NT2/D1 (cell line): ENCODE measurements at regions not wholly inside any gene's neighbourhood (a gene's known extent, or its start where the extent isn't known, plus 50 kb on each side); places are given as distances from the start of the nearest gene placed in this dataset.

Experiments
- DNase-seq: peaks from one replicate; pipeline ENCODE4 v3.0.0-alpha.2; 2011; ENCODE audit warnings: low read depth, low spot score
- H3K27me3 ChIP-seq: 2 replicates; pipeline ENCODE4 v1.6.0; 2011; ENCODE audit warnings: mild to moderate bottlenecking; ENCODE audit not compliant: insufficient read length, insufficient read depth
- H3K36me3 ChIP-seq: 2 replicates; pipeline ENCODE4 v1.6.1; 2011; ENCODE audit warnings: mild to moderate bottlenecking, low read length, mixed read lengths; ENCODE audit not compliant: insufficient read depth, insufficient read length
- H3K4me1 ChIP-seq: 2 replicates; pipeline ENCODE4 v1.5.1; 2011; ENCODE audit not compliant: insufficient read depth, insufficient read length
- H3K4me3 ChIP-seq: 2 replicates; pipeline ENCODE4 v1.5.1; 2011; ENCODE audit warnings: low read depth; ENCODE audit not compliant: insufficient read length
- H3K9ac ChIP-seq: 2 replicates; pipeline ENCODE4 v1.6.0; 2011; ENCODE audit warnings: low read depth; ENCODE audit not compliant: insufficient read length
- H3K9me3 ChIP-seq: 2 replicates; pipeline ENCODE4 v1.5.1; 2011; ENCODE audit warnings: mild to moderate bottlenecking, low read length; ENCODE audit not compliant: insufficient read depth
- SUZ12 ChIP-seq: IDR thresholded peaks from 2 replicates; pipeline ENCODE4 v1.6.1; 2011; ENCODE audit not compliant: insufficient read length, insufficient read depth; ENCODE audit errors: extremely low read depth
- YY1 ChIP-seq: IDR thresholded peaks from 2 replicates; pipeline ENCODE4 v1.6.1; 2011; ENCODE audit not compliant: insufficient read length, insufficient read depth
- ZNF274 ChIP-seq: IDR thresholded peaks from 2 replicates; pipeline ENCODE4 v1.6.1; 2011; ENCODE audit warnings: mild to moderate bottlenecking, low read depth, low read length

- Histone ChIP-seq H3K9me3 (no peaks in the 10 kb centered on the region), H3K27me3 (no peaks in the 10 kb centered on the region), H3K4me1 (no peaks in the 10 kb centered on the region), H3K36me3 (no peaks in the 10 kb centered on the region), H3K4me3 (no peak overlapping the region), H3K9ac (no peak overlapping the region)
- TF ChIP-seq SUZ12 (no peak), ZNF274 (no peak), YY1 (no peak)
- no peak for DNase-seq
These were observed 191.2 kb downstream of the KCNE4 start for GRCh38 chr2:223243233-223243632.

DNA sequence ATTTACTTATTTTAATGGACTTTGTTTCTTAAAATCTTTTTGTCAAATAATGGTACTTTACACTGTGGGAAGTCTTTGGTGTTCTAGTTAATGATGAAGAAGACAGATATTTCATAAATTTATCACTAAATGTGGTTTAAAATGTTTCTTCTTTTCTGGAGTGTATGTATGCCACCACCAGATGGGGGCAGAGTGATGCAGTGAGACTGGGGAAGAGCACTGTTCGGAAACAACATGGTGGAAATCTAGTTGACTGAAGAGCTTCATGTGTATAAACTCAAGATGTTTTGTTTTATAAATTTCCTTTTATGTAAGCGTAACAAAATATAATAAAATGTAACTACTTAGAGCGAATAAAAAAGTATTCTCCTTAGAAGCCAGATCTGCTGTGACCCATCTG lies 195.1 kb downstream of the KCNE4 start:
- Histone ChIP-seq H3K9ac (no peak overlapping the region), H3K27me3 (no peaks in the 10 kb centered on the region), H3K9me3 (no peaks in the 10 kb centered on the region), H3K36me3 (no peaks in the 10 kb centered on the region), H3K4me1 (no peaks in the 10 kb centered on the region), H3K4me3 (no peak overlapping the region)
- DNase-seq: peak; percentile 18
- no peak for TF ChIP-seq SUZ12
- TF ChIP-seq YY1: no peak
- no peak for TF ChIP-seq ZNF274

- no peaks in the 10 kb centered on the region for H3K27me3 ChIP-seq
- no peak for DNase-seq
- TF ChIP-seq ZNF274: no peak
- no peak for TF ChIP-seq SUZ12
- TF ChIP-seq YY1: no peak
- H3K9me3 ChIP-seq: 0 out of 2 replicates have a peak, but pooled peaks cover 12% of the 10 kb centered on the region
- no peaks in the 10 kb centered on the region for H3K36me3 ChIP-seq
- no peak overlapping the region for H3K9ac ChIP-seq
- H3K4me1 ChIP-seq: no peaks in the 10 kb centered on the region
- H3K4me3 ChIP-seq: no peak overlapping the region
These were observed 199.8 kb downstream of the KCNE4 start for GRCh38 chr2:223251656-223252229.

- Histone ChIP-seq H3K36me3 (no peaks in the 10 kb centered on the region), H3K27me3 (no peaks in the 10 kb centered on the region), H3K9ac (no peak overlapping the region), H3K9me3 (0 out of 2 replicates have a peak, but pooled peaks cover 9% of the 10 kb centered on the region), H3K4me1 (no peaks in the 10 kb centered on the region), H3K4me3 (no peak overlapping the region)
- no peak for TF ChIP-seq YY1
- TF ChIP-seq SUZ12: no peak
- no peak for TF ChIP-seq ZNF274
- no peak for DNase-seq
These were observed 208.7 kb downstream of the KCNE4 start for GRCh38 chr2:223260681-223261080.

DNA sequence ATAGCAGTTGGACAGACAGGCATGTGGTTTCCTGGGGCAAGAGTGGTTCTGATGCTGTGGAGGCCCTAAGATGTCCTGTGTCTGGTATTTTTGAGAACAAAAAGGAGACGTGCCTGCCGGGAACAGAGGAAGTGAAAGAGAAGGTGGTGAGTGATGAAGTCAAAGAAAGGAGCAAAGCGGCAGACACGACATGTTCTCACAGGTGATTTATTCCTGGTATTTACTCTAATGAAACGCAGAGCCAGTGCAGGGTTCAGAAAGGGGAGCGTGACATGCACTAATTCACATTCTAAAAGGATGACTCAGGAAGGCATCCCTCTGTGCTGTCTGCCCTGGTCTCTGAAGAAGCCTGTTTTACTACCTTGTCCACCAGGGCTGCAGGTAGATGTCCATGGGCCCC lies 211.0 kb downstream of the KCNE4 start:
- Histone ChIP-seq H3K27me3 (no peaks in the 10 kb centered on the region), H3K9ac (no peak overlapping the region), H3K4me3 (no peak overlapping the region), H3K36me3 (no peaks in the 10 kb centered on the region), H3K9me3 (no peaks in the 10 kb centered on the region), H3K4me1 (no peaks in the 10 kb centered on the region)
- peak; percentile 25 for DNase-seq
- TF ChIP-seq ZNF274 (no peak), YY1 (no peak), SUZ12 (no peak)

DNA sequence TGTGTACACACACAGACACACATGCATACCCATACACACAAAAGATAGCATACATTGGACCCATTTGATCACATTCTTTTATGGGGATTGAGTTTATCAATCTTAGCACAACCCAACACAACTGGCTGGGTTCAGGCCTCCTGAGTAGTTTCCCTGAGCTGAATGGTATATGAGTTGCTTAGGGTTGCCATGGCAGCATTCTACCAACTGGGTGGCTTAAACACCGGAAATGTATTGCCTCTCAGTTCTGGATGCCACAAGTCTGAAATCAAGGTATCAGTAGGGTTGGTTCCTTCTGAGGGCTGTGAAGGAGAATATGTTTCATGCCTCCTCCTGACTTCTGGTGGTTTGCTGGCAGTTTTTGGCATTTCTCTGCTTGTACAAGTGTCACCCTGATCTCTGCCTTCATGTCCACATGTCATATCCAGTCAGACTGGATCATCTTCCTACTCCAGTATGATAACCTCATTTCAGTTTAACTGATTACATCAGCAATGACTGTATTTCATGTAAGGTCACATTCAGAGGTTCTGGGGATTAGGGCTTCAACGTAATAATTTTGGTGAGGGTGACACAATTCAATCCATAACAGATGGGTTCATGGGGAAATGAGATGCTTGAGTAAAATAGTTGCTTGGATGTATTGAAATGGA lies 212.7 kb downstream of the KCNE4 start:
- TF ChIP-seq ZNF274: no peak
- no peak for TF ChIP-seq SUZ12
- no peak for TF ChIP-seq YY1
- Histone ChIP-seq H3K9me3 (no peaks in the 10 kb centered on the region), H3K4me3 (no peak overlapping the region), H3K4me1 (no peaks in the 10 kb centered on the region), H3K9ac (no peak overlapping the region), H3K36me3 (no peaks in the 10 kb centered on the region), H3K27me3 (no peaks in the 10 kb centered on the region)
- DNase-seq: no peak

- no peaks in the 10 kb centered on the region for H3K9me3 ChIP-seq
- no peaks in the 10 kb centered on the region for H3K36me3 ChIP-seq
- no peak overlapping the region for H3K9ac ChIP-seq
- no peaks in the 10 kb centered on the region for H3K27me3 ChIP-seq
- TF ChIP-seq SUZ12 (no peak), ZNF274 (no peak)
- no peak overlapping the region for H3K4me3 ChIP-seq
- no peaks in the 10 kb centered on the region for H3K4me1 ChIP-seq
- DNase-seq: no peak
These were observed 215.4 kb downstream of the KCNE4 start for GRCh38 chr2:223267160-223267951.
